Stimulated activated naive CD8-positive, alpha-beta T cell treated with anti-CD3 and anti-CD28 coated beads, Interleukin-15, Interleukin-2, amounts not matched to agents 100 U/mL and 50 U/mL, for 24 hours (primary cell): ENCODE measurements at regions not wholly inside any gene's neighbourhood (a gene's known extent, or its start where the extent isn't known, plus 50 kb on each side); places are given as distances from the start of the nearest gene placed in this dataset.
"Not testable (repeated sequence)": the region's sequence is repeated elsewhere in the genome, so short reads cannot be mapped to it uniquely, and the experiment has no call there.

Experiments used
- ATAC-seq: fragments of 150-1000 bp; cut with Tn5 transposase; one replicate; pipeline ENCODE4 v1.10.0; 2021
- DNase-seq: peaks from one replicate; pipeline ENCODE4 v3.0.0; 2021

DNA sequence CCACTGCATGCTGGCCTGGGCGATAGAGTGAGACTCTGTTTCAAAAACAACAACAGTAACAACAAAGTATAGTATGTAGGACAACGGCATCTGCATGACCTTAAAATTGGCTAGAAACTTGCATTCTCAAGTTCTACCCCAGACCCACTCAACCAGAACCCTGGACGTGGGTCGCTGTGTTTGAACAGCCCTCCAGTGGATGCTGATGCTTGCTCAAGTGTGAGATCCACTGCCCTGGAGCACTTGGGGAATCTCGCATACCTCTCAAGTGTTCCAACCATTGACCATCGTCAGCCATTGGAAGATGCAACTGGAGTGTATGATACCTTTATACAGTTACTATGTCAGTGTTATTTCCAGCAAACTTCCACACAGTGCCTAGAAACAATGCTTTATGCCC is 435.9 kb downstream of the DCDC2C start:
- ATAC-seq: no peak
- no peak for DNase-seq

DNA sequence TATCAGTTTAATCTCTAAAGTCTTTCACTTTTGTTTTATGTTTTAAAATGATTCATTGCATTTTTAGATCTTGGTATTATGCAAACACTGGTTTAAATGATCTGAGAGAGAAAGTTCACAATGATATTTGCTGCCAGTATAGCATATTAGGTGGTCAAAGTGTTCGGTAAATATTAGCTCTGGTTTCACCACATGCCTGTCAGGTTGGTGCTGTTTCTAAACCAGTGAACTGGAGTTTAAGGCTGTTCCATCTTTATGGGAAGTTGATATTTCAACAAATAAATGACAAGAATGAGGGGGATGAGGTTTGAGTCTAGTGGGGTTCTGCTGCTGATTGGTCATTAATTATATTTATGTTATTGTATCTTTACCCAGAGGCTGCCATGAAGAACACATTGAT is 436.4 kb downstream of the DCDC2C start:
- DNase-seq: no peak
- no peak for ATAC-seq

DNA sequence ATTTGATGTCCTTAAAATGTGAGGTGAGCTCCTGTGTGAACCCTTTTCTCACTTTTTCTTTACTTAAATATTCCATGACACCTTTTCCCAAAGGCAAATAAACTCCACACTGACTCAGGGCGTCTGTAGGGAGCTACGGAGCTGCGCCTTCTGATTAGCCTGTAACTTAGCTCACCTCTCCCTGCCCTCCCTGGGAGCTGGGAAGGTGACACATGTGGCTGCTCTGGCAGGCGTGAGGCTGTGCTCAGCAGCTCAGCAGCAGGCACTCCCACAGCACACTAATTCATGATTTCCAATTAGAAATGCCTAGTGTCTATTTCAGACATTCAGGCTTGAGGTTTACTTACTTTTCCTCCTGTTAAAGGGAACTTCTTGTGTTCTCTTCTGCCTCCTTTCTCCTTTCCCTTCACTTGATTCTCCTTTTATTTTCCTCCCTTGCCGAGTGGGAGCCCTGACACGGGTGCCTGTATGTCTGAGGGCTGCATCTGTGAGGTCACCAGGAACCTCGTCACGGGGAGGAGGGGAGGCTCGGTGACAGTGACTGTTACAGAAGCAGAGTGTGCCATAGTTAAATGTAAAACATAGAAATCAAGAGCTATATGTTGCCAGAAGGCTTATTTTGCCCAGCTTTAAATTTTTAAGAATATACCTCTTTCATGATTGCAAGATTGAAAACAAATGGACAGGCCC is 437.1 kb downstream of the DCDC2C start:
- DNase-seq (no peak), ATAC-seq (no peak)

DNA sequence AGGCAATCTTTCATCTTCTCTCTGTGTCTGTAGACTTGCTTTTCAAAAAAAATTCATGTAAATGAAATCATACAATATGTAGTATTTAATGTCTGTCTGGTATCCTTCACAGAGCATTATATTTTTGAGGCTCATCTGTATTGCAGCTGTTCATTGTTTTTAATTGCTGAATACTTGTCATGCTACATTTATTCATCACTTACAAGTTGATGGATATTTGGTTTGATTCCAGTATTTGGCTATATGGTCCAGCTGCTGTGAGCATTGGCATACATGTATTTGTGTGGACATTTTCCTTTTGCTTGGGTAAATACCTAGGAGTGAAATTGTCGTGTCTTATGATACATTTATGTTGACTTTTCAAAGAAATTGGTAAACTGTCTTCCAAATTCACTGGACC is 441.4 kb downstream of the DCDC2C start:
- no peak for ATAC-seq
- no peak for DNase-seq

DNA sequence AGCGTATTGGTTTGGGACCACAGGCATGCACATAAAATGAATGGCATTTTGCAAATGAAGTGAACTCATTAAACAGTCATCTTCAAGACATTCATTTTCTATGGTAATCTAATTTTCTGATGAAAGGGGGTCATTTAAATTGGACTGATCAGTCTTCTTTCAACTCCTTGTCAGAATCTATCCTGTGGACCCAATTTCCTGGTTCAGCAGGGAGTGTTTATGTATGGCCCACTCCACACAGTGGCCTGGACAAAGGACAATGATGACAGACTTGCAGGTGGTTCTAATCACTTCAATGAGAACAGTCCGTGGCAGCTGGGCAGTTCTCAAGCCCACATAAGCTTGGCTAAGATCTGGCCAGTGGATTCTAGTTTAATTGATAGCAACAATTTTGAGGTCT is 448.1 kb downstream of the DCDC2C start:
- DNase-seq: no peak

DNA sequence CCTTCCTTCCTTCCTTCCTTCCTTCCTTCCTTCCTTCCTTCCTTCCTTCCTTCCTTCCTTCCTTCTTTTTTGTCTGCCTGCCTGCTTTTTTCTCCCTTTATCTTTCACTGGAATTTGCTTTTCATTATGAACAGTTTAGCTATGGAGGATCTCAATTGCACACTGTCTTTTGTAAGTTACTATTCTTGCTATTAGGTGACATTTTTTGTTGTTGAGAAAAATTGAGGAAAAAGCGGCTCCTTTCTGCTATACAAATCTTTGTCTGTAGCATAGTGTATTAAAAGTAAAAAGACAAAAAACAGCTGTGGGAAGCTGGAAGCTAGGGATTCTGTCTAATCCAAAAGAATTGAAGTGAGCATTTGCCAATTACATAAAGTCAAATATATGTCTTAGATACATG is 448.7 kb downstream of the DCDC2C start:
- no peak for DNase-seq
- no peak for ATAC-seq

More for the DNA sequence above, 448.1 kb downstream of the DCDC2C start:
- no peak for ATAC-seq

DNA sequence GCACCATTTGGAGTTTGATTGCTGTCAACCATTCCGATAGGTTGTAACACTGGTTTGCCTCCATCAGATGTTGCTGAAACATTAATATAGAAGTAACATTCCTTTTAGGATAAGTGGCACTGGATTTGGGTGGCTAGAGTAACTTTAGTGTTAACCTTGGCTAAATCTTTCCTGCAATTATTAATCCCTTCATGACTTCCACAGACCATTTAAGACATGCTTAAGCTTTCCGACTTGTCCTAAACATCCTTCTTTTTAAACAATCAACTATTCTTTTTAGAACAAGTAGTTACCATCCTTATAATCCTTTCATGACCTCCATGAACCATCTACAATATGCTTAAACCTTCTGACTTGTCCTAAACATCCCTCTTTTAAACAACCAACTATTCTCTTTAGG is 465.5 kb downstream of the DCDC2C start:
- no peak for ATAC-seq
- DNase-seq: no peak

DNA sequence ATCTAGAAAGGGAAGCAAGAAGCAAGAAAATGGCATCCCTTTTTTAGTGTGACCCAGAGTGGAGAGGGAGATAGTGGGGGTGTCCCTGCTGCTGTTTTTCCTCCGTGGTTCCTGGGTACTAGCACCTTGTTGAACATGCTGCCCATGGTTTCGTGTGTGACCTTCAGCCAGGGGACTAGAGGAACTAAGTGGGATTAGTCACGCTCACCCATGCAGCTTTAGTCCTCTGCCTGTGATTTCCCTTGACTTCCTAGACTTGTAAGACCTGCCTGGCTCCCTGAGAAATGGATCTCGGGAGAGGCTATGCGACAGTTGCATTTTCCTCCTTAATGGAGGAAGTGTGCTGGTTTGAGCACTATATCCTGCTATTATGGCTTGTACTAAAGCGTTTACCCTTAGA is 471.4 kb downstream of the DCDC2C start:
- ATAC-seq (no peak), DNase-seq (no peak)

DNA sequence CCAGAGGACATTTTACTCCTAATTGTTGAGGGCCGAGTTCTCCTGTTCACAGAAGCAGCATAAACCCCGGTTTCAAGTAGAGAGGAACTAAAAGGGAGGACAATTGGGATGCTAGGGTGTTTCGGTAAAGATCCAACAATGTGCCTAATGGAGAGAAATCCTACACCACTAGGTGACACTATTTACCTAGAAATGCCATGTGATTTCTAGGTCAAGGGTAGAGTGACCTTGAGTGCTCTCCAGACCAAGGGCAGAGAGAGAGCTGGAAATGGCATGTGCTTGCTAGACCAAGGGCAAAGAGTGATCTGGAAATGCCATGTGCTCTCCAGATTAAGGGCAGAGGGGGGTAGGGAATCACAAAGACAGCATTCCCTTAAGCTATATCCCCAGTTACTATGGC is 472.0 kb downstream of the DCDC2C start:
- ATAC-seq: no peak
- DNase-seq: no peak

DNA sequence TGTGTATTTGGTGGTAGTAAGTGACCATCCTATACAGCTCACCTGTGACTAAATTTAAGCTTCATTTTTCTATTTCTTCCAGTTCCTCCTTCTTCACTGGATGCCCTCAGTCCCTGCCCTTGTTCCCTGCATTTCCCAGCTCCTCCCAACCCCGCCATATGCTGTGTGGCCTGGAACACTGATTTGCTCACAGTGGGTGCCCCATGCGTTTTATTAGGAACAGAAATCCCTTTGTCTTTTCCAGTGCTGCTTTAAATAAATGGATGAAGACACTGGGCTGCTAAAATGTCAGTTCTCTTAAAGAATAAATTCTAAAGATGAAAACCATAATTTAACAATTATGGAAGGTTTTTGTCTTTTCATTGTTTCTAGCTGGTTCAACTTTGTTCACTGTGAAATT is 477.3 kb downstream of the DCDC2C start:
- no peak for ATAC-seq
- DNase-seq: no peak

DNA sequence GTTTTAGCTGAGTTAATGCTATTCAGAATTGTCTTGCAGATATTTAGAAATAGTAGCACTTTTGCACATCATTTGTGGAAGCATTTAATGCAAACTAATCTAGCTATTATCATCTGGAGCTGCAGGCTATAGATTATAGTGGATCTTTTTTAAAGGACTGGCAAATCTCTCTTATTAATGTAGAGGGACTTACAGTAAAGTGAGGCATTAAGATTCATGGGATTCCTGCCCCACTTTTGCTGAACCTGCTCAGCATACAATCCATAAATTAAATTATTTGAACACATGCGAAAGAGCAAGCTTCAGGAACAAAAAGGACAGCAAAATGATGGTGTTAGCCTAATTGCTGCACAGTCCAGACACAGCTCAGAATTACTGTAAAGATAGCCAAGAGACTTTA is 477.7 kb downstream of the DCDC2C start:
- no peak for DNase-seq
- no peak for ATAC-seq

DNA sequence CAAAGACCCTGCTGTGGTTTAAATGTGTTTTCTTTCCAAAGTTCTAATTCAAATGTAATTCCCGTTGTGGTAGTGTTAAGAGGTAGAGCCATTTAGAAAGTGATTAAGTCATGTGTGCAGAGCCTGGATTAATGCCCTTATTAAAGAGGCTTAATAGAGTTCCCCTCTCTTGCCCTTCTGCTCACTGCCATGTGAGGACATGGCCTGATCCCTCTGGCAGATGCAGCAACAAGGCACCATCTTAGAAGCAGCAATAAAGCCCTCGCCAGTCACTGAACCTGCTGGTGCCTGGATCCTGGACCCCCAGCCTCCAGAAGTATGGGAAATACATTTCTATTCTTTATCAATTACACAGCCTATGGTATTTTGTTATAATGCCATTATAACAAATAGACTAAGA is 485.2 kb downstream of the DCDC2C start:
- no peak for DNase-seq
- ATAC-seq: no peak

DNA sequence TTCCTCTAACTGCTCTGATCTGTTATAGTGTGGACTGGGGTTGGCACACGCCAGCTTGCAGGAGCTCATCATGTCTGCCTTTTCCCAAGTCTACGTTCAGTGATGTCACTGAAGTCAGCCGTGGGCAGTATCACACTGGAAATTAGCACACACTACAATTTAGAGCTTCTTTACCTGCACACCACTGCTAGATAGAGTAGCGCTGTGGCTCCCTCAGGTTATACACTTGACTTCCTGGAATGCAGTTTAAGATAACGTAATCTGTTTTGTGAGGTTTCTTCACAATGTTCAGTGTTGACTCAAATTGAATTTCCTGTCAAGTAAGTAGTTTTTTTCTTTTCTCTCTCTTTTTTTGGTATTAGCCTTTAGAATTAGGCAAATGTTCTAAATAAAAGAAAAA is 487.2 kb downstream of the DCDC2C start:
- DNase-seq: no peak
- no peak for ATAC-seq

DNA sequence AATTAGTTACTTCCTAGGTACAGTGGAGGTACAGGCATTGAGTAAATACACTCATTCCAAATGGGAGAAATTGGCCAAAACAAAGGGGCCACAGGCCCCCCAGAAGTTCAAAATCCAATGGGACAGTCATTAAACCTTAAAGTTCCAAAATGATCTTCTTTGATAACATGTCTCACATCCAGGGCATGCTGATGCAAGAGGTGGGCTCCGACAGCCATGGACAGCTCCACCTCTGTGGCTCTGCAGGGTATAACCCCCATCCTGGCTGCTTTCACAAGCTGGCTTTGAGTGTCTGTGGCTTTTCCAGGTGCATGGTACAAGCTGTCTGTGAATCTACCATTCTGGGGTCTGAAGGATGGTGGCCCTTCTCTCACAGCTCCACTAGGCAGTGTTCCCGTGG is 488.7 kb downstream of the DCDC2C start:
- DNase-seq: no peak
- ATAC-seq: no peak

DNA sequence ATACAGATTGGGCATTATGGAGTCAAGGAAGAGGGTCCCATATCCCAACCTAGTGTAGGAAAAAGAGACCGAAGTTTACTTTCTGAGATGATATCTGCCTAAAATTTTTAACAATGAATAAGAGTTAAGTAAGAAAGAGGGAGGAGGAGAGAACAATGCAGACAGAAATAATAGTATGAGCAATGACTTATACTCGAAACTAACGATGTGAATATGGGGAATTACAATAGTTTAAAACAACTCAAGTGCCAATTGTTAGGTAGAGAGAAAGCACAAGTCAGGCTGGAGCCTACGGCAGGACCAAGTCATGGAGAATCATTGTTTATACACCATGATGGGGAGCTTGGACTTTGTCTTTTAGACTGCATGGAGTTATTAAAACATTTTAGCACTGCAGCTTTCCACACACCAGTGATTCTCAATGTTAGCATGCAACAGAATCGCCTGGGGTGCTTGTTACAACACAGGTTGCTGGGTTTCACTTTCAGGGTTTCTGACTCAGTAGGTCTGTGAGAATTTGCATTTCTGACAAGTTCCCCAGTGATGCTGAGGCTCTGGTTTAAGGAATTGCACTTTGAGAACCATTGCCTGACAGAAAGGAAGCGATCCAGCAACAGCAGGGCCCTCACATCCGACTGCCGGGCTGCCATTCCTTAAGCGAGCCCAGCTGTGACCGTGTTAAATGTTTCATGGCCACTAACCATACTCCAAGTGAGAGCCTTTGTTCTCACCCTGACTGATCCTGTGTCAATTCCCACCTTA is 511.2 kb downstream of the DCDC2C start:
- DNase-seq (no peak), ATAC-seq (no peak)

DNA sequence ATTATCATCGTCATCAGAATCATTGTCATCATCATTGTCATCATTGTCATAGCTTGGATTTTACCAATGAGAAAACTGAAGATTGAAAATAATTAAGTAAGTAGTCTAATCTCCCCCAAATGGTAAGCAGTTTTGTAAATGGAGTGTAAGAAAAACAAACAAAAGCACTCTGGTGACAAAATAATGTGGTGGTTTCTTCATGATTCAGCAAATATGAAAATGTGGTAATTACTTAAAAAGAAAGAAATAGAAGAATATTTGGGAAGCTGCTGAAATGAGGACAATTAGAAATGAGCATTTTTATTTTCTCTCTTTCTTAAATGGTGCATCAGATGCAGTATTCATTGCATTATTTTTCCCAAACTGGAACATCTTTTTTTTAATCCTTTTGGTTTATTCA is 514.4 kb downstream of the DCDC2C start:
- ATAC-seq (no peak), DNase-seq (no peak)

DNA sequence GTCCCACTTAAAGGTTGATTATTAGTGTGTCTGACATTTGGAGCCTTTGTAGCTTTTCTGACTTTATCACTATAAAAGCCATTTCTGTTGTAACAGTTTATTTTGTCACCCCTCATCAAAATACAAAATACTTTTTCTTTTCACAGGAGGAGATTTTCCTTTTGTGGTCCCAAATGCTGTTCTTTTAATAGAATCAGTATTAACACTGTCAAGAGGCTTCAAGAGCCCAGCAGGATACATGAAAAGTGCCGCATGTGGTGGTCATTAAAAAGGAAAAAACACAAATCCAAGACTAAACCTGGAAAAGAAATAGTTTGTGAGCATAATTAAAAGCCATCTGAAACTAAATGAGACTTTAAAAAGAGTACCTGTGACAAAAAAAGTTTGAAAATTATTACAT is 515.7 kb downstream of the DCDC2C start:
- DNase-seq (no peak), ATAC-seq (no peak)

DNA sequence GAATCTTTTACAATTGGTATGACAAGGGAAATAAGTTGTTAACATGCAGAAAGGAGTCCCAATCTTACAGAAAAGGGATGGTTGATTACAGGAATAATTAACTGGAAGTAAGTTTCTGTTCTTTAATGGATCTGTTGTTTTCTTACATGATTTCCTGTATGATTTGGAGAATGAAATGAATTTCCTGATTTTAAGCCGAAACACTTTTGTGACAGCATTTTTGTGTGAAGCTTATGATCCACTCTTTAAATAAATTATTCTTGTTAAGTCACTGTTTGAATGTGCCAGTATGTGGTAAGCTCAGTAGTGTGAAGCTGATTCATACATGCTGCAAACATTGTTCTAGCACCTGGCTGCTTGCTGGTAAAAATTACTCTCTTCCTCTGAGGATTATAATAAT is 516.2 kb downstream of the DCDC2C start:
- DNase-seq (no peak), ATAC-seq (no peak)

DNA sequence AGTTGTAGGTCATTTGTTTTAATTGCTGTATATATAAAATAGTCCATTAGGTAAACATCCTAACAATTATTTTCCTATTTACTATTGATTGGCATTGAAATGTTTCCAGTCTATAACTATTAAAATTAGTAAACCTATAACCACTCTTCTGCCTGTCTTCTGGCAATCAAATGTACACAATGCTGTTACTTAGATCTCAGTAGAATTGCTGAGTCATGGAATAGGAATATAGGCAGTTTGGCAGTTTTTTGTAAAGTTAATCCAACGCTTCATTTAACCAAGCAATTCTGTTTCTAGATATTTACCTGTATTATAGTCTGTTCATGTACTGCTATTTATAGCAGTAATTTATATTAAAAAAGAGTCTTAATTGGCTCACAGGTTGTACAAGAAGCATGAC is 518.1 kb downstream of the DCDC2C start:
- ATAC-seq (no peak), DNase-seq (no peak)

DNA sequence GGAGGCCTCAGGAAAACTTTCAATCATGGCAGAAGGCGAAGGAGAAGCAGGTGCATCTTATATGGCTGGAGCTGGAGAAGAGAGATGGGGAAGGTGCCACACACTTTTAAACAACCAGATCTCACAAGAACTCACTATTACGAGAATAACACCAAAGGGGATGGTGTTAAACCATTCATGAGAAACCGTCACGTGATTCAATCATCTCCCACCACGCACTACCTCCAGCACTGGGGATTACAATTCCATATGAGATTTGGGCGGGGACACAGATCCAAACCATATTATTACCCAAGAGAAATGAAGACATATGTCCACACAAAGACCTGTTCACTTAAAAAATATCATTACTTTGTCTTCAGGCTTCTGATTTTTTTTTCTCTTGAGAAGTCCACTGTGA is 518.5 kb downstream of the DCDC2C start:
- DNase-seq: no peak
- no peak for ATAC-seq

DNA sequence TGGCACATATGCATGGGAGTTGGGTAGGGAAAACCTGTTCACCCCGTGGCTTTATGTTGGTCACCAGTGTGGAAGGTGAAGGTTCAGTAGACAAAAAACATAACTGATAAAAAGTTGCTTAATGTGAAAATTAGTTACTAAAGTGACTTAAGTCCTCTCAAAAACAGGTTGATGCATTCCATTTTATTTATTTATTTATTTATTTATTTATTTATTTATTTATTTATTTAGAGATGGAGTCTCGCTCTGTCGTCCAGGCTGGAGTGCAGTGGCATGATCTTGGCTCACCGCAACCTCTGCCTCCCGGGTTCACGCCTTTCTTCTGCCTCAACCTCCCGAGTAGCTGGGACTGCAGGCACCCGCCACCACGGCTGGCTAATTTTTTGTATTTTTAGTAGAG is 541.0 kb downstream of the DCDC2C start:
- ATAC-seq, DNase-seq: not testable (repeated sequence)

DNA sequence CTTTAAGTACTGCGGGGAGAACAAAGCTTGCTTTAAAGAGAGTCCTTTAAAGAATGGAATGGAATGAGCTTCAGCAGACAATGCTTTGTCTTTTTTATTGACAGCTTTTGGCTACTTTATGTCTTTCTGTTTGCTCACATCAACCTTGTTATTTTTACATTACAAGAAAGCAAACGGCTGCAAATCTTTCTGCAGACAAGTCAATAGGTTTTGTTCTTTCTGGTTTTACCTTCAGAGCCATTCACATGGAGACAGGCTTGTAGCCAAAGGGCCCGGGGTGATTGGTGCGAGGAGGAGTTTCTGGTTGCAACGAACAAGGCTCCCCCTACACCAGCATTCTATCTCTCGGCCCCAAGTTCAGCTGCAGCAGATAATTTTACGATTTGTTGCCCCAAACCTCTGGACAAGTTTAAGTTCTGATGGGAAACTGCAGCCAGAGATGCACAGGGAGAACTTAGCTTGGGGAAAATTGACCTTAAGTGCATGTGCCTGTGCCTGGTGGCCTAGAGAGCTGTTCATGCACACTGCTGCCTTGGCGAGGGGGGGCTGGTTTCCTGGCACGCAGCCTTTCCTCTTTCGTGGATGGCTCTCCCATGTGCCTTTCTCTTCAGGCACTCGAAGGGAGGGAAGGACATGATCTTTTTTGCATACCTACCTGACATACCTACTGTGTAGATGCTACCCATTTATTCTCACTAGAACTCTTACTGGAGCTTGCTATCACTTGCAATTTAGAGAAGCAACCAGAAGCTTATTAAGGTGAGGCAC is 543.2 kb downstream of the DCDC2C start:
- ATAC-seq: no peak
- no peak for DNase-seq

DNA sequence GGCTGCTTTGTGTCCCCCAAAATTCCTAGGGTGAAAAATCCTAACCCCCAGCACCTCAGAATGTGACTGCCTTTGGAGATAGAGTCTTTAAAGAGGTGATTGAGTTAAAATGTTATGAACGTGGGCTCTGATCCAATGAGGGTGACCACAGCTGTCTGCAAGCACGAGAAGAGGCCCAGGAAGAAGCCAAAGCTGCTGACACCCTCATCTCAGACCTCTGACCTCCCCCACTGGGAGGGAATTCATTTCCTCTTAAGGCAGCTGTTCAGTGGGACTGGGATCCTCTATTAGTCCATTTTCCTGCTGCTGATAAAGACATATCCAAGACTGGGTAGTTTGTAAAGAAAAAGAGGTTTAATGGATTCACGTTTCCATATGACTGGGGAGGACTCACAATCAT is 544.4 kb downstream of the DCDC2C start:
- ATAC-seq (no peak), DNase-seq (no peak)
